SU-DHL-6 (cell line): ENCODE measurements at regions not wholly inside any gene's neighbourhood (a gene's known extent, or its start where the extent isn't known, plus 50 kb on each side); places are given as distances from the start of the nearest gene placed in this dataset.
A peak's percentile ranks its signal among the peaks of the same experiment; 100 is the strongest.

Experiments used
- H2AFZ ChIP-seq: fragments of 200-600 bp; sonication (generic); 2 replicates; pipeline ENCODE4 v1.6.1; 2014; ENCODE audit warnings: low read depth, mild to moderate bottlenecking, moderate library complexity, mixed read lengths, antibody characterized with exemption, low read length; ENCODE audit not compliant: severe bottlenecking
- H3F3A ChIP-seq: fragments of 200-600 bp; shearing (Covaris generic); 2 replicates; pipeline ENCODE4 v1.6.0; 2016; ENCODE audit warnings: antibody characterized with exemption, mild to moderate bottlenecking; ENCODE audit not compliant: insufficient read depth
- H3K27ac ChIP-seq: fragments of 200-600 bp; sonication (generic); 2 replicates; pipeline ENCODE4 v1.5.1; 2016; ENCODE audit warnings: low read depth, mild to moderate bottlenecking, low read length, moderate library complexity, mixed read lengths
- H3K27me3 ChIP-seq: fragments of 200-600 bp; sonication (generic), shearing (Covaris generic); 2 replicates; pipeline ENCODE4 v1.6.0; 2014; ENCODE audit warnings: mild to moderate bottlenecking, low read length
- H3K36me3 ChIP-seq: fragments of 200-600 bp; sonication (generic); 2 replicates; pipeline ENCODE4 v1.6.1; 2014; ENCODE audit warnings: mild to moderate bottlenecking, low read length, mixed read lengths
- H3K4me2 ChIP-seq: fragments of 300-600, 200-600 bp; shearing (Covaris generic), sonication (generic); 2 replicates; pipeline ENCODE4 v1.6.0; 2014; ENCODE audit warnings: low read length, low read depth, mild to moderate bottlenecking; ENCODE audit not compliant: poor library complexity, severe bottlenecking
- H3K4me3 ChIP-seq: fragments of 200-600 bp; sonication (generic); 2 replicates; pipeline ENCODE4 v1.5.1; 2014; ENCODE audit warnings: antibody characterized with exemption, low read length, mild to moderate bottlenecking, mixed read lengths; ENCODE audit not compliant: insufficient read depth, poor library complexity, severe bottlenecking
- H3K79me2 ChIP-seq: fragments of 200-600 bp; sonication (generic); 2 replicates; pipeline ENCODE4 v1.6.1; 2014; ENCODE audit warnings: mild to moderate bottlenecking, low read length, moderate library complexity; ENCODE audit not compliant: insufficient read depth
- H3K9ac ChIP-seq: fragments of 200-600 bp; sonication (generic); 2 replicates; pipeline ENCODE4 v1.7.0; 2014; ENCODE audit warnings: mild to moderate bottlenecking, low read length
- H3K9me2 ChIP-seq: fragments of 200-600 bp; sonication (generic); replicated peaks from 2 replicates; pipeline ENCODE4 v1.6.1; 2014; ENCODE audit warnings: low read length; ENCODE audit not compliant: insufficient read depth
- H3K9me3 ChIP-seq: fragments of 200-600 bp; sonication (generic); 2 replicates; pipeline ENCODE4 v1.6.1; 2014; ENCODE audit warnings: low read length, mixed read lengths; ENCODE audit not compliant: insufficient read depth
- H4K20me1 ChIP-seq: fragments of 200-600 bp; sonication (generic); 2 replicates; pipeline ENCODE4 v1.6.1; 2014; ENCODE audit warnings: low read depth, mild to moderate bottlenecking, antibody characterized with exemption, low read length, moderate library complexity, mixed read lengths
- EZH2phosphoT487 ChIP-seq: fragments of 200-600 bp; sonication (generic), shearing (Covaris generic); conservative IDR thresholded peaks from 2 replicates; pipeline ENCODE4 v1.6.1; 2018; ENCODE audit warnings: mild to moderate bottlenecking, antibody characterized with exemption, low read length, moderate library complexity, mixed read lengths
- TF ChIP-seq, protein P1 (sequence below): fragments of 200-600 bp; sonication (generic); IDR thresholded peaks from one replicate; pipeline ENCODE4 v1.5.1; 2017; ENCODE audit warnings: antibody characterized with exemption, mild to moderate bottlenecking, low read length, moderate library complexity; ENCODE audit not compliant: insufficient read depth, poor library complexity, severe bottlenecking

DNA sequence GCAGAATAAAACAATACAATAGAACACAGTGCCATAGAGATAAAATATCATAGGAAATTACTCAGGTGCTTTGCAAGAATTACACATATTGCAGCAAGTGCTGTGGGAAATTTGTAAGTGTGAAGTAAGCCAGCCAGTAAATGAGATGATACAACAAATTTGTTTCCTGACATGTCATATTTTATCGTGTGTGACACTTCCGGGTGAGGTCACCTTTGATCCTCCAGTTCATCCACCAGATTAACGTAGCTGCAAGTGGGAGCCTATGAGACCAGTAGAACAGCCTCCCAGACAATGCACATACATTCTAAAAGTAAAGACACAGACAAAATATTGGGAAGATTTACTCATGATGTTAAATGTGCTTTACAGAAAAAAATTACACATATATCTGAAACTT lies 72.2 kb downstream of the PRDM9 start:
- Histone ChIP-seq H3K9me2 (no peaks in the 10 kb centered on the region), H3K27me3 (no peaks in the 10 kb centered on the region), H3K4me3 (no peak overlapping the region), H3K9me3 (no peaks in the 10 kb centered on the region), H3K4me2 (no peak overlapping the region), H3F3A (no peaks in the 10 kb centered on the region), H2AFZ (peak overlapping the region; percentile 17), H3K79me2 (no peaks in the 10 kb centered on the region), H3K9ac (no peak overlapping the region), H4K20me1 (no peaks in the 10 kb centered on the region), H3K36me3 (no peaks in the 10 kb centered on the region), H3K27ac (no peak overlapping the region)
- no peak for TF ChIP-seq EZH2phosphoT487
- TF ChIP-seq, protein P1, sequence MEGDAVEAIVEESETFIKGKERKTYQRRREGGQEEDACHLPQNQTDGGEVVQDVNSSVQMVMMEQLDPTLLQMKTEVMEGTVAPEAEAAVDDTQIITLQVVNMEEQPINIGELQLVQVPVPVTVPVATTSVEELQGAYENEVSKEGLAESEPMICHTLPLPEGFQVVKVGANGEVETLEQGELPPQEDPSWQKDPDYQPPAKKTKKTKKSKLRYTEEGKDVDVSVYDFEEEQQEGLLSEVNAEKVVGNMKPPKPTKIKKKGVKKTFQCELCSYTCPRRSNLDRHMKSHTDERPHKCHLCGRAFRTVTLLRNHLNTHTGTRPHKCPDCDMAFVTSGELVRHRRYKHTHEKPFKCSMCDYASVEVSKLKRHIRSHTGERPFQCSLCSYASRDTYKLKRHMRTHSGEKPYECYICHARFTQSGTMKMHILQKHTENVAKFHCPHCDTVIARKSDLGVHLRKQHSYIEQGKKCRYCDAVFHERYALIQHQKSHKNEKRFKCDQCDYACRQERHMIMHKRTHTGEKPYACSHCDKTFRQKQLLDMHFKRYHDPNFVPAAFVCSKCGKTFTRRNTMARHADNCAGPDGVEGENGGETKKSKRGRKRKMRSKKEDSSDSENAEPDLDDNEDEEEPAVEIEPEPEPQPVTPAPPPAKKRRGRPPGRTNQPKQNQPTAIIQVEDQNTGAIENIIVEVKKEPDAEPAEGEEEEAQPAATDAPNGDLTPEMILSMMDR: no peak

DNA sequence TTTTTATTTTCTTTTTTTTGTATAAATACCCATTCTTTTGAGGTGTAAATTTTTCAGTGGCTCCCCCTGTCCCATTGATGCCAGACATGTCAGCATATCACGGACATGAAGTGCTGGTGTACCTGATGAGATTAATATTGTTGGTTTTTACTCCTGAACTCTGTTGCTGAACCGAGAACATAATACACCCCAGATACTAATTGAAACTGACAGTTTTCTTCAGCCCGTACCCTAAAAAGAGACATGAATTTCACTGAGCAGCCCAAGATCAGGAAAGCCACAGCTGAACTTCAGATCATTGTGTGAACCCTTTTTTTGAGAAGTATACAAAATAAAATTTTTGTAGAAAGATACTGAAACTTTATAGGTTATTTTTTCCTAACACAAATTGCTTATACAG lies 75.7 kb downstream of the PRDM9 start:
- Histone ChIP-seq H3K4me2 (no peak overlapping the region), H3K9ac (no peak overlapping the region), H3K4me3 (no peak overlapping the region), H3K27me3 (no peaks in the 10 kb centered on the region), H3K9me2 (no peaks in the 10 kb centered on the region), H3K27ac (no peak overlapping the region), H2AFZ (peak overlapping the region; percentile 20), H3K9me3 (no peaks in the 10 kb centered on the region), H3F3A (no peaks in the 10 kb centered on the region), H3K79me2 (no peaks in the 10 kb centered on the region), H4K20me1 (no peaks in the 10 kb centered on the region), H3K36me3 (no peaks in the 10 kb centered on the region)
- no peak for TF ChIP-seq EZH2phosphoT487
- TF ChIP-seq, protein P1: no peak

DNA sequence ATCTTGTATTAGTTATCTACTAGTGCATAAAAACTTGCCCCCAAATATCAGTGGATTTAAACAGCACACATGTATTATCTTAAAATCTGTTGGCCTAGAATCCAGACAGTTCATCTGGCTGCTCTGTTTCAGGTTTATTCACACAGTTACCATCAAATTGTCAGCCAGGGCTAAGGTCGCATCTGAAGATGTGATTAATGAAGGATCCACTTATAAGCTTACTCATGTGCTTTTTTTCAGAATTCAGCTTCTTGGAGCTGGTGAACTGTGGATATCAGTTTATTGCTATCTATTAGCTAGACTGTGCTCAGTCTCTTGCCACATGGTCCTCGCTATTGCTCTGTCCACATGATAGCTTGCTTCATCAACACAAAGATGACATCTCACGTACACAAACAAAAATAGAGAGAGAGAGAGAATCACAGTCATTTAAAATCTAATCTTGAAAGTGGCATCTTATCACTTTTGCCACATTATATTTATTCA lies 81.5 kb downstream of the PRDM9 start:
- Histone ChIP-seq H3F3A (no peaks in the 10 kb centered on the region), H3K4me3 (no peak overlapping the region), H3K27ac (no peak overlapping the region), H2AFZ (peak overlapping the region; percentile 42), H3K4me2 (no peak overlapping the region), H3K9me2 (no peaks in the 10 kb centered on the region), H3K36me3 (no peaks in the 10 kb centered on the region), H4K20me1 (no peaks in the 10 kb centered on the region), H3K9me3 (no peaks in the 10 kb centered on the region), H3K9ac (no peak overlapping the region), H3K79me2 (no peaks in the 10 kb centered on the region), H3K27me3 (no peaks in the 10 kb centered on the region)
- TF ChIP-seq, protein P1: no peak
- TF ChIP-seq EZH2phosphoT487: no peak
